Upper lobe of right lung (tissue), 1 donor: ENCODE measurements at regions not wholly inside any gene's neighbourhood (a gene's known extent, or its start where the extent isn't known, plus 50 kb on each side); places are given as distances from the start of the nearest gene placed in this dataset.

Experiments used
- ATAC-seq: fragments of 200-7000 bp; cut with Tn5 transposase; one replicate; pipeline ENCODE4 v1.9.1; 2020; ENCODE audit warnings: mild to moderate bottlenecking, moderate library complexity
- DNase-seq: peaks from one replicate; pipeline ENCODE4 v3.0.0-alpha.2; 2020
- H3K27ac ChIP-seq: fragments of 200-600 bp; one replicate; pipeline ENCODE4 v1.8.0; 2022
- H3K27me3 ChIP-seq: fragments of 200-600 bp; one replicate; pipeline ENCODE4 v1.8.0; 2022; ENCODE audit warnings: mild to moderate bottlenecking
- H3K36me3 ChIP-seq: fragments of 200-600 bp; one replicate; pipeline ENCODE4 v1.8.0; 2022
- H3K4me1 ChIP-seq: fragments of 200-600 bp; one replicate; pipeline ENCODE4 v1.8.0; 2022
- H3K4me3 ChIP-seq: fragments of 200-600 bp; one replicate; pipeline ENCODE4 v1.8.0; 2022; ENCODE audit warnings: mild to moderate bottlenecking
- H3K9me3 ChIP-seq: fragments of 200-600 bp; one replicate; pipeline ENCODE4 v1.8.0; 2022
- intact Hi-C: fragments of 100-400 bp; cut with DNase I; formaldehyde crosslinking; loops from one replicate; pipeline ENCODE4 v1.11.0; 2022
- TF ChIP-seq, protein P1 (sequence below): fragments of 200-600 bp; IDR thresholded peaks from one replicate; pipeline ENCODE4 v1.8.0; 2022; ENCODE audit warnings: antibody characterized with exemption
- donor health status: DM: no; HTN: yes; CAD: no; lungs with severe emphysema.

DNA sequence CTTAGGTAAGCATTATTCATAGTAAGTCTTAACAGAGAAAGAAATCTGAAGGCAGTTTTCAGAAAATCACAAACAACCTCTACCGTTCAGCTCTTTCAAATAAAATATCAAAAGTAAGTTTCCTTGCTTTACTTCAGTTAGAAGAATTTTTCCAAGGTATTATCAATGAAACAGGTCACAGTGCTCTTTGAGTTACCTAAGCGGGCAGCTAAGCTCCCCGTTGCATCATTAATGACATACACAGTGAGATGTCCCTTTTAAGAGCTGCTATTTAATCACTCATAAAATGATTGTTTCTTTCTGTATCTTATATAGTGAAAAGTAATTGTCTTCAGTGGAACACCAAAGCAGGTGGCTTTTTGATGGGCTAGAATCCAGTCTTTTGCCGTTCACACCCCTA is 86.2 kb upstream of the PIK3R1 start:
- Histone ChIP-seq H3K27ac (no peak overlapping the region), H3K4me1 (no peaks in the 10 kb centered on the region), H3K9me3 (no peaks in the 10 kb centered on the region), H3K4me3 (no peak overlapping the region), H3K36me3 (no peaks in the 10 kb centered on the region), H3K27me3 (no peaks in the 10 kb centered on the region)
- intact Hi-C loops: no loop called here
- ATAC-seq (no peak), DNase-seq (no peak)
- TF ChIP-seq, protein P1, sequence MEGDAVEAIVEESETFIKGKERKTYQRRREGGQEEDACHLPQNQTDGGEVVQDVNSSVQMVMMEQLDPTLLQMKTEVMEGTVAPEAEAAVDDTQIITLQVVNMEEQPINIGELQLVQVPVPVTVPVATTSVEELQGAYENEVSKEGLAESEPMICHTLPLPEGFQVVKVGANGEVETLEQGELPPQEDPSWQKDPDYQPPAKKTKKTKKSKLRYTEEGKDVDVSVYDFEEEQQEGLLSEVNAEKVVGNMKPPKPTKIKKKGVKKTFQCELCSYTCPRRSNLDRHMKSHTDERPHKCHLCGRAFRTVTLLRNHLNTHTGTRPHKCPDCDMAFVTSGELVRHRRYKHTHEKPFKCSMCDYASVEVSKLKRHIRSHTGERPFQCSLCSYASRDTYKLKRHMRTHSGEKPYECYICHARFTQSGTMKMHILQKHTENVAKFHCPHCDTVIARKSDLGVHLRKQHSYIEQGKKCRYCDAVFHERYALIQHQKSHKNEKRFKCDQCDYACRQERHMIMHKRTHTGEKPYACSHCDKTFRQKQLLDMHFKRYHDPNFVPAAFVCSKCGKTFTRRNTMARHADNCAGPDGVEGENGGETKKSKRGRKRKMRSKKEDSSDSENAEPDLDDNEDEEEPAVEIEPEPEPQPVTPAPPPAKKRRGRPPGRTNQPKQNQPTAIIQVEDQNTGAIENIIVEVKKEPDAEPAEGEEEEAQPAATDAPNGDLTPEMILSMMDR: no peak

DNA sequence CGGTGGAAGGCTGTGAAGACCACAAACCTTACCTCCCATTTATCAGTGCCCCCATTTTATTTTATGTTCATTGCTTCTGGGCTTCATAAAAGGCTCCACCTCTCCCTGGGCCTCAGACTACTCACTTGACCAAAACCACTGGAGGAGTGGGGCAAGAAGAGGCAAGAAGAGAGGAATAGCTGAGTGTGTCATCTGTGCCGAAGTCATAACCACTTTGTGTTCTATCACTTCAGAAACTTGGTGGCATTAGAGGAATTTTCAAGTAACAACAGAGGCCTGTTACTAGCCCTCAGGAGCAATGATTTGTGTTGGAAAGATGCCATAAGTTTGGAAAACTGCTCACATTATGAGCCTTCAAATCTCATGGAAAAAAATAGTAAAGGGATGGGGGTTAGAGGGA is 88.7 kb upstream of the PIK3R1 start:
- Histone ChIP-seq H3K27ac (no peak overlapping the region), H3K36me3 (no peaks in the 10 kb centered on the region), H3K27me3 (no peaks in the 10 kb centered on the region), H3K4me1 (no peaks in the 10 kb centered on the region), H3K9me3 (no peaks in the 10 kb centered on the region), H3K4me3 (no peak overlapping the region)
- DNase-seq (no peak), ATAC-seq (no peak)
- intact Hi-C loops: no loop called here
- TF ChIP-seq, protein P1: no peak

DNA sequence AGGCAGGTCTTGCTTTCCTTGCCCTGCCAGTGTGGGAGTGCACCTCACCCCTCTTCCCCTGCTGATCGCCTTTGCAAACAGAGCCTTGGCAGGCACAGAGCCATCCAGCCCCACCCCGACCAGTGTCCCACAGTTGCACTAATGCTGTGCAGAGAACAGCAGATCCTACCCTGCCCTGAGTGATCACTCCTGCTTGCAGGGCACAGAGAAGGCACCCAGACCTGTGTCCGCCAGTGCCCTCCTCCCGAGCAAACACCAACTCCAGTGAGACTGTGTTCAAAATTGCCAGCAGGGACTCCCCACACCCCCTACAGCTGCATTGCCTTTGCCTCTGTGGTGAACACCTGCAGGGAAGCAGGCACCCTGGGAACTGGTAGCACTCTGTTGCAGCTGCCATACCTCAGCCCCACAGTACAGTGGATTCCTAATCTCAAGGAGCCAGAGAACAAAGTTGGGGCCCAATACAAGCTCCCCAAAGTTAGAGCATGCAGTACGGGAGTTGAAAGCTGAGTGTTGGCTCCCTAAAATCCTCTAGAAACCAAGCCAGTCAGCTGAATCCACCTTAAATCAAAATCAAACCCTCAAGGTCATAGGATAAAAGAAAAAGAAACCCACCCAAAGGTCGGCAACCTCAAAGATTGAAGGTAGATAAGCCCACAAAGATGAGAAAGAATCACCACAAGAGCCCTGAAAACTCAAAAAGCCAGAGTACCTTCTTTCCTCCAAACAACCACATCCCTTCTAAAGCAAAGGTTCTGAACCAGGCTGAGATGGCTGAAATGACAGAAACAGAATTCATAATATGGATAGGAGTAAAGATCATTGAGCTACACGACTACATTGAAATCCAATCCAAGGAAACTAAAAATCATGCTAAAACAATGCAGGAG is 92.9 kb upstream of the PIK3R1 start:
- TF ChIP-seq, protein P1: no peak
- intact Hi-C loops: no loop called here

DNA sequence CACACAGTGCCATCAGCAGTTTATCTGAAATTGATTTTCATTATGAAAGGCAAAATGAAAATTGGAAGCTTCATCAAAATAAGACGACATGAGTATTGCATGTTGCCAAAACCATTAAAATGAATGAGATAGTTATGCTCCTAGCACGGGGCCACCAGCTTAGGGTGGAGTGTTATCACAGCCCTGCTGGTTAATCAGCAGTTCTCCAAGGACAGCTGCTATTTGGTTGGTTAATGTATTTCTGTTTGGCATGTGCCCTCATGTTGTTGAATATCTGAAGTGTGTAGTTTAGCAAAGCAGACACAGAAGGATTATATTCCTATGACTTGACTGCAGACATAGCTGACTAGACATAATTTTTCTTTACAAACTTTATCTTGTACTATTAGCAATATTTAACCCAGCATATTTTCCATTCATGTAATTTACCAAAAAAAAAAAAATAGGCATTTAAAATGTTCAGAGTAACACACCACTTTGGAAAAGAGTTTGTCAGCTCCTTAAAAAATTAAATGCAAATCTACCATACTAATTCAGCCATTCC is 98.6 kb upstream of the PIK3R1 start:
- intact Hi-C loops: no loop called here
- TF ChIP-seq, protein P1: no peak
- Histone ChIP-seq H3K36me3 (no peaks in the 10 kb centered on the region), H3K9me3 (no peaks in the 10 kb centered on the region), H3K4me1 (no peaks in the 10 kb centered on the region), H3K27me3 (no peaks in the 10 kb centered on the region), H3K27ac (no peak overlapping the region), H3K4me3 (no peak overlapping the region)
- ATAC-seq (no peak), DNase-seq (no peak)

More for the DNA sequence above, 92.9 kb upstream of the PIK3R1 start:
- no peaks in the 10 kb centered on the region for H3K9me3 ChIP-seq
- no peaks in the 10 kb centered on the region for H3K36me3 ChIP-seq
- H3K4me1 ChIP-seq: no peaks in the 10 kb centered on the region
- ATAC-seq (peak; percentile 65), DNase-seq (no peak)
- no peak overlapping the region for H3K27ac ChIP-seq
- no peak overlapping the region for H3K4me3 ChIP-seq
- no peaks in the 10 kb centered on the region for H3K27me3 ChIP-seq

DNA sequence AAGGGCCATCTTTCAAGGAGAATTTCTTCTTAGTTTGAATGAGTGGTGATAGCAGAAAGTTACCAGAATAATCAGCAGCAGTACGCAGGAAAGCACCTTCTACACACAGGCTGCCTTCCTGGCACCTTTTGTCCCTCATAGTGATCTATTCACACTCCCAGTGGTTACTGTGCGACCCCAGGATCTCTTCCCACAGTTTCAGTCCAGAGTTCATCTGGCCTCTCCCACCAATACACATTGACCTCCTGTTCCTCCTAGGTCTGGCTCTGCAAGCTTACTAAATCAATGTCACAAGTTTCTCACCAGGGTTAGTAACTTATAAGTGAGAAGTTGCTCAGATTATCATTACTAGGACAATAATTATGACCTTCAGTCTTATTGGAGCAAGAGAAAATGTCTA is 99.1 kb upstream of the PIK3R1 start:
- Histone ChIP-seq H3K27me3 (no peaks in the 10 kb centered on the region), H3K9me3 (no peaks in the 10 kb centered on the region), H3K36me3 (no peaks in the 10 kb centered on the region), H3K27ac (no peak overlapping the region), H3K4me1 (no peaks in the 10 kb centered on the region), H3K4me3 (no peak overlapping the region)
- ATAC-seq (no peak), DNase-seq (no peak)
- TF ChIP-seq, protein P1: no peak
- intact Hi-C loops: no loop called here
